IMR-90 (cell line): ENCODE measurements at regions not wholly inside any gene's neighbourhood (a gene's known extent, or its start where the extent isn't known, plus 50 kb on each side); places are given as distances from the start of the nearest gene placed in this dataset.

ENCODE experiments used
- ATAC-seq: fragments of 200-7000 bp; cut with Tn5 transposase; 2 replicates; pipeline ENCODE4 v1.9.1; 2020; ENCODE audit warnings: low read depth, mild to moderate bottlenecking, moderate library complexity
- BruUV-seq: library from RNA; stranded (reverse); fragments of 400-500 nt; replicated peaks from 2 replicates; lab custom pipeline; 2021; lab: Mats Ljungman, UMichigan
- CTCF ChIA-PET: fragments of 300-600 bp; formaldehyde crosslinking; extraction: SDS; loops from one replicate; lab custom pipeline; 2021; ENCODE audit warnings: antibody characterized with exemption; lab: Yijun Ruan, JAX
- POLR2A ChIA-PET: fragments of 300-600 bp; sonication (Branson Sonifier 250); formaldehyde crosslinking; loops from one replicate; lab custom pipeline; 2022; ENCODE audit warnings: antibody characterized with exemption; ENCODE audit not compliant: unreplicated experiment; lab: Charles Lee
- DNase-seq: peaks from one replicate; pipeline ENCODE4 v3.0.0; 2013
- H2AFZ ChIP-seq: replicated peaks from 2 replicates; pipeline ENCODE3; 2013; ENCODE audit warnings: low read length, mild to moderate bottlenecking; ENCODE audit not compliant: poor library complexity
- H2AK5ac ChIP-seq: 2 replicates; pipeline ENCODE4 v1.6.1; 2013; ENCODE audit warnings: low read depth, low read length, inconsistent platforms
- H2AK9ac ChIP-seq: replicated peaks from 2 replicates; pipeline ENCODE3; 2013; ENCODE audit warnings: mild to moderate bottlenecking, low read depth, low read length, moderate library complexity; ENCODE audit not compliant: poor library complexity
- H2BK120ac ChIP-seq: 2 replicates; pipeline ENCODE4 v1.6.1; 2013; ENCODE audit warnings: low read depth, low read length, inconsistent platforms
- H2BK15ac ChIP-seq: 3 replicates; pipeline ENCODE4 v1.6.1; 2013; ENCODE audit warnings: low read depth, low read length, inconsistent platforms
- H2BK20ac ChIP-seq: 2 replicates; pipeline ENCODE4 v1.6.1; 2013; ENCODE audit warnings: low read depth, mild to moderate bottlenecking, inconsistent platforms, low read length, moderate library complexity
- H2BK5ac ChIP-seq: 2 replicates; pipeline ENCODE4 v1.6.1; 2013; ENCODE audit warnings: mild to moderate bottlenecking, low read depth, low read length, inconsistent platforms; ENCODE audit not compliant: poor library complexity, severe bottlenecking
- H3K14ac ChIP-seq: replicated peaks from 2 replicates; pipeline ENCODE4 v1.6.1; 2013; ENCODE audit warnings: low read depth, low read length, inconsistent platforms
- H3K18ac ChIP-seq: 2 replicates; pipeline ENCODE4 v1.6.1; 2013; ENCODE audit warnings: low read depth, low read length, control low read depth
- H3K23ac ChIP-seq: 2 replicates; pipeline ENCODE4 v1.6.1; 2013; ENCODE audit warnings: low read depth, low read length, inconsistent platforms
- H3K27ac ChIP-seq: 2 replicates; pipeline ENCODE4 v1.5.1; 2013; ENCODE audit warnings: mild to moderate bottlenecking, control low read depth, low read length; ENCODE audit not compliant: insufficient read depth
- H3K27me3 ChIP-seq: 2 replicates; pipeline ENCODE4 v1.6.1; 2013; ENCODE audit warnings: low read length; ENCODE audit not compliant: control insufficient read depth, insufficient read depth
- H3K36me3 ChIP-seq: 2 replicates; pipeline ENCODE4 v1.6.1; 2013; ENCODE audit warnings: low read length, mixed read lengths; ENCODE audit not compliant: control insufficient read depth, insufficient read depth
- H3K4ac ChIP-seq: 2 replicates; pipeline ENCODE4 v1.6.1; 2013; ENCODE audit warnings: low read depth, low read length, inconsistent platforms
- H3K4me1 ChIP-seq: 2 replicates; pipeline ENCODE4 v1.6.1; 2013; ENCODE audit warnings: low read length, mixed read lengths; ENCODE audit not compliant: control insufficient read depth, insufficient read depth
- H3K4me2 ChIP-seq: 2 replicates; pipeline ENCODE4 v1.6.1; 2013; ENCODE audit warnings: low read depth, mild to moderate bottlenecking, control low read depth, low read length, moderate library complexity
- H3K4me3 ChIP-seq: 2 replicates; pipeline ENCODE4 v1.5.1; 2013; ENCODE audit warnings: low read depth, mild to moderate bottlenecking, control low read depth, low read length, moderate library complexity; ENCODE audit not compliant: insufficient read depth
- H3K56ac ChIP-seq: 2 replicates; pipeline ENCODE4 v1.6.1; 2013; ENCODE audit warnings: low read length, inconsistent platforms; ENCODE audit not compliant: insufficient read depth; ENCODE audit errors: extremely low read depth
- H3K79me1 ChIP-seq, 2 experiments: 2 replicates each; pipeline ENCODE4 v1.6.1; 2013; ENCODE audit warnings: low read length in 2 of 2, inconsistent platforms in 1 of 2, low read depth in 1 of 2
- H3K9ac ChIP-seq: 2 replicates; pipeline ENCODE4 v1.6.1; 2013; ENCODE audit warnings: low read depth, low read length, control low read depth
- H3K9me1 ChIP-seq: 2 replicates; pipeline ENCODE4 v1.6.1; 2013; ENCODE audit warnings: low read length, inconsistent platforms; ENCODE audit not compliant: insufficient read depth
- H3K9me3 ChIP-seq: 2 replicates; pipeline ENCODE4 v1.6.1; 2013; ENCODE audit warnings: low read length; ENCODE audit not compliant: control insufficient read depth, insufficient read depth
- H4K20me1 ChIP-seq: 2 replicates; pipeline ENCODE4 v1.6.1; 2013; ENCODE audit warnings: low read length, inconsistent platforms; ENCODE audit not compliant: insufficient read depth
- H4K5ac ChIP-seq: 2 replicates; pipeline ENCODE4 v1.6.1; 2013; ENCODE audit warnings: mild to moderate bottlenecking, low read depth, low read length, control low read depth
- H4K8ac ChIP-seq, 2 experiments: 2 replicates each; pipeline ENCODE4 v1.6.1; 2013; ENCODE audit warnings: low read depth in 2 of 2, low read length in 2 of 2, control low read depth in 1 of 2, inconsistent platforms in 1 of 2
- H4K91ac ChIP-seq: 2 replicates; pipeline ENCODE4 v1.6.1; 2013; ENCODE audit warnings: low read depth, low read length, inconsistent platforms; ENCODE audit not compliant: insufficient read depth
- CEBPB ChIP-seq: IDR thresholded peaks from 2 replicates; pipeline ENCODE4 v1.6.1; 2012; ENCODE audit warnings: low read depth, low read length, improper control_type of control experiment
- MAFK ChIP-seq: IDR thresholded peaks from 2 replicates; pipeline ENCODE4 v1.6.1; 2012; ENCODE audit warnings: low read depth, low read length, improper control_type of control experiment
- MXI1 ChIP-seq: IDR thresholded peaks from 2 replicates; pipeline ENCODE4 v1.6.1; 2012; ENCODE audit warnings: low read depth, mild to moderate bottlenecking, low read length, moderate library complexity, borderline replicate concordance
- POLR2A ChIP-seq: IDR thresholded peaks from 2 replicates; pipeline ENCODE4 v1.6.1; 2012; ENCODE audit warnings: mild to moderate bottlenecking, low read depth, low read length
- dilution Hi-C: fragments of 300-500 bp; cut with HindIII; formaldehyde crosslinking; loops from one replicate; pipeline ENCODE4 v1.14.3; 2018; ENCODE audit warnings: low sequenced_read_pairs; ENCODE audit not compliant: unreplicated experiment
- in situ Hi-C: fragments of 300-500 bp; cut with MboI; formaldehyde crosslinking; loops from 3 replicates; pipeline ENCODE4 v1.14.3; 2019; ENCODE audit warnings: low sequenced_read_pairs, inconsistent platforms, mixed read lengths
- intact Hi-C: fragments of 100-400 bp; cut with micrococcal nuclease; formaldehyde crosslinking; loops from 2 replicates; pipeline ENCODE4 v1.10.0; 2022

- ChIA-PET CTCF (no interaction called here), POLR2A (no interaction called here)
- BruUV-seq: no TSS peak
- no peak overlapping the region; the same call in 1 of the 2 replicates for H4K5ac ChIP-seq
- peak overlapping the region; percentile 58; the same call in 1 of the 3 replicates for H2BK15ac ChIP-seq
- peak overlapping the region; percentile 68; the same call in 1 of the 2 replicates for H3K18ac ChIP-seq
- H3K56ac ChIP-seq: no peak overlapping the region
- intact Hi-C loops: no loop called here
- peaks cover 11% of the 10 kb centered on the region for H3K4me1 ChIP-seq
- TF ChIP-seq POLR2A (no peak), CEBPB (peak; percentile 30; the same call in 1 of the 2 replicates), MAFK (no peak), MXI1 (no peak)
- no peak overlapping the region for H4K8ac ChIP-seq
- no peak overlapping the region for H2AFZ ChIP-seq
- peak overlapping the region; percentile 48; the same call in 1 of the 2 replicates for H2BK120ac ChIP-seq
- H3K4ac ChIP-seq: peak overlapping the region; percentile 31; the same call in 1 of the 2 replicates
- no peak overlapping the region for H2AK5ac ChIP-seq
- peak overlapping the region; percentile 57 for H2BK5ac ChIP-seq
- peak overlapping the region; percentile 20; the same call in 1 of the 2 replicates for H2BK20ac ChIP-seq
- DNase-seq: no peak
- no peaks in the 10 kb centered on the region for H3K36me3 ChIP-seq
- peaks cover 3% of the 10 kb centered on the region; the same call in 1 of the 2 replicates for H3K9me1 ChIP-seq
- H4K20me1 ChIP-seq: no peaks in the 10 kb centered on the region
- no peak overlapping the region for H3K4me3 ChIP-seq
- H3K4me2 ChIP-seq: no peak overlapping the region
- no peak for ATAC-seq
- H3K27ac ChIP-seq: no peak overlapping the region
- no peak overlapping the region for H3K9ac ChIP-seq
- no peaks in the 10 kb centered on the region for H3K79me1 ChIP-seq
- H3K27me3 ChIP-seq: no peaks in the 10 kb centered on the region
- H3K9me3 ChIP-seq: no peaks in the 10 kb centered on the region
- H3K23ac ChIP-seq: no peak overlapping the region
- dilution Hi-C loops: no loop called here
- in situ Hi-C loops: no loop called here
- H4K91ac ChIP-seq: no peak overlapping the region
- H2AK9ac ChIP-seq: no peak overlapping the region
- no peak overlapping the region for H3K14ac ChIP-seq
Observed at GRCh38 chr5:57831090-57831489, 348.5 kb upstream of the ACTBL2 start.
